PFSK-1 (cell line): ENCODE measurements at regions not wholly inside any gene's neighbourhood (a gene's known extent, or its start where the extent isn't known, plus 50 kb on each side); places are given as distances from the start of the nearest gene placed in this dataset.

ENCODE experiments used
- FOXP2 ChIP-seq: optimal IDR thresholded peaks from 2 replicates; pipeline ENCODE3; 2011; ENCODE audit warnings: borderline replicate concordance, control low read depth, inconsistent platforms; ENCODE audit not compliant: insufficient read depth; ENCODE audit errors: extremely low read length, extremely low read depth
- POLR2AphosphoS5 ChIP-seq: IDR thresholded peaks from 2 replicates; pipeline ENCODE4 v1.6.1; 2012; ENCODE audit warnings: low read depth, mild to moderate bottlenecking, control low read depth, low read length, moderate library complexity
- SIN3A ChIP-seq: IDR thresholded peaks from 2 replicates; pipeline ENCODE4 v1.6.1; 2012; ENCODE audit warnings: mild to moderate bottlenecking, low read length, moderate library complexity, borderline replicate concordance; ENCODE audit not compliant: insufficient read depth
- TAF1 ChIP-seq: IDR thresholded peaks from 2 replicates; pipeline ENCODE4 v1.6.1; 2012; ENCODE audit warnings: low read length, control low read depth, borderline replicate concordance; ENCODE audit not compliant: insufficient read depth
- TF ChIP-seq, protein P1 (sequence below), 2 experiments: IDR thresholded peaks; 2 replicates each; pipeline versions ENCODE4 v1.6.1 to v1.8.0; 2011 to 2012; ENCODE audit warnings: low read depth in 2 of 2, low read length in 2 of 2, control low read depth in 1 of 2, inconsistent platforms in 1 of 2, mild to moderate bottlenecking in 1 of 2, moderate library complexity in 1 of 2; ENCODE audit not compliant: insufficient read depth in 1 of 2

- TF ChIP-seq, protein P1, sequence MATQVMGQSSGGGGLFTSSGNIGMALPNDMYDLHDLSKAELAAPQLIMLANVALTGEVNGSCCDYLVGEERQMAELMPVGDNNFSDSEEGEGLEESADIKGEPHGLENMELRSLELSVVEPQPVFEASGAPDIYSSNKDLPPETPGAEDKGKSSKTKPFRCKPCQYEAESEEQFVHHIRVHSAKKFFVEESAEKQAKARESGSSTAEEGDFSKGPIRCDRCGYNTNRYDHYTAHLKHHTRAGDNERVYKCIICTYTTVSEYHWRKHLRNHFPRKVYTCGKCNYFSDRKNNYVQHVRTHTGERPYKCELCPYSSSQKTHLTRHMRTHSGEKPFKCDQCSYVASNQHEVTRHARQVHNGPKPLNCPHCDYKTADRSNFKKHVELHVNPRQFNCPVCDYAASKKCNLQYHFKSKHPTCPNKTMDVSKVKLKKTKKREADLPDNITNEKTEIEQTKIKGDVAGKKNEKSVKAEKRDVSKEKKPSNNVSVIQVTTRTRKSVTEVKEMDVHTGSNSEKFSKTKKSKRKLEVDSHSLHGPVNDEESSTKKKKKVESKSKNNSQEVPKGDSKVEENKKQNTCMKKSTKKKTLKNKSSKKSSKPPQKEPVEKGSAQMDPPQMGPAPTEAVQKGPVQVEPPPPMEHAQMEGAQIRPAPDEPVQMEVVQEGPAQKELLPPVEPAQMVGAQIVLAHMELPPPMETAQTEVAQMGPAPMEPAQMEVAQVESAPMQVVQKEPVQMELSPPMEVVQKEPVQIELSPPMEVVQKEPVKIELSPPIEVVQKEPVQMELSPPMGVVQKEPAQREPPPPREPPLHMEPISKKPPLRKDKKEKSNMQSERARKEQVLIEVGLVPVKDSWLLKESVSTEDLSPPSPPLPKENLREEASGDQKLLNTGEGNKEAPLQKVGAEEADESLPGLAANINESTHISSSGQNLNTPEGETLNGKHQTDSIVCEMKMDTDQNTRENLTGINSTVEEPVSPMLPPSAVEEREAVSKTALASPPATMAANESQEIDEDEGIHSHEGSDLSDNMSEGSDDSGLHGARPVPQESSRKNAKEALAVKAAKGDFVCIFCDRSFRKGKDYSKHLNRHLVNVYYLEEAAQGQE (IDR thresholded peaks at IDR 0.05; ENCODE audit: insufficient read depth in 1 of 2, low read depth in 2 of 2, low read length in 2 of 2), result no peak
- no peak for TF ChIP-seq TAF1
- TF ChIP-seq FOXP2, result no peak
- no peak for TF ChIP-seq SIN3A
- no peak for TF ChIP-seq POLR2AphosphoS5
These were observed 145.3 kb upstream of the NCAM2 start for GRCh38 chr21:20852866-20853265.

GRCh38 chr21:20856926-20857325 is 141.3 kb upstream of the NCAM2 start:
- no peak for TF ChIP-seq TAF1
- no peak for TF ChIP-seq SIN3A
- no peak for TF ChIP-seq POLR2AphosphoS5
- no peak for TF ChIP-seq FOXP2
- TF ChIP-seq, protein P1 (IDR thresholded peaks at IDR 0.05; ENCODE audit: insufficient read depth in 1 of 2, low read depth in 2 of 2, low read length in 2 of 2), result no peak

- TF ChIP-seq POLR2AphosphoS5 (no peak), SIN3A (no peak), TAF1 (no peak), FOXP2 (no peak)
- TF ChIP-seq, protein P1 (IDR thresholded peaks at IDR 0.05; ENCODE audit: insufficient read depth in 1 of 2, low read depth in 2 of 2, low read length in 2 of 2), result no peak
These were observed 124.0 kb upstream of the NCAM2 start for GRCh38 chr21:20874202-20874601.

GRCh38 chr21:20875742-20876141 is 122.5 kb upstream of the NCAM2 start:
- TF ChIP-seq, protein P1 (IDR thresholded peaks at IDR 0.05; ENCODE audit: insufficient read depth in 1 of 2, low read depth in 2 of 2, low read length in 2 of 2), result no peak
- TF ChIP-seq TAF1 (no peak), POLR2AphosphoS5 (no peak), SIN3A (no peak), FOXP2 (no peak)

DNA sequence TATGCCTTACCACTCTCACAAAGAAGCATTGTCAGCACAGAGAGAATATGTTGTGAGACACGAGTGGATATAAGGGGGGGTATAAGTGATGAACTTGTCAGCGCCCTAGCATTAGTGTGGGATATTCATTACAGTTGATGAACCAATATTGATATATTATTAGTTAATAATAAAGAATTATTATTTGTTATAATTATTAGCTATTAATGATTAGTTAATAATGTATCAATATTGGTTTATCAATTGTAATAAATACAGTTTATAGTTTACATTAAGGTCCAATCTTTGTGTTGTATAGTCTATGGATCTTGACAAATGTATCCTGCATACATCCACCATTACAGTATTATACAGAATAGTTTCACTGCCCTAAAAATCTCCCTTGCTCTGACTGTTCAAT is 120.2 kb upstream of the NCAM2 start:
- TF ChIP-seq FOXP2, result no peak
- TF ChIP-seq, protein P1 (IDR thresholded peaks at IDR 0.05; ENCODE audit: insufficient read depth in 1 of 2, low read depth in 2 of 2, low read length in 2 of 2), result no peak
- TF ChIP-seq POLR2AphosphoS5, result no peak
- no peak for TF ChIP-seq TAF1
- no peak for TF ChIP-seq SIN3A
